GM19397 (cell line): ENCODE measurements at regions not wholly inside any gene's neighbourhood (a gene's known extent, or its start where the extent isn't known, plus 50 kb on each side); places are given as distances from the start of the nearest gene placed in this dataset.

Source experiments
- ATAC-seq: cut with Tn5 transposase; IDR thresholded peaks from one replicate; pipeline ENCODE4 v1.9.1; 2021; ENCODE audit warnings: mild to moderate bottlenecking, moderate library complexity; ENCODE audit not compliant: unreplicated experiment

DNA sequence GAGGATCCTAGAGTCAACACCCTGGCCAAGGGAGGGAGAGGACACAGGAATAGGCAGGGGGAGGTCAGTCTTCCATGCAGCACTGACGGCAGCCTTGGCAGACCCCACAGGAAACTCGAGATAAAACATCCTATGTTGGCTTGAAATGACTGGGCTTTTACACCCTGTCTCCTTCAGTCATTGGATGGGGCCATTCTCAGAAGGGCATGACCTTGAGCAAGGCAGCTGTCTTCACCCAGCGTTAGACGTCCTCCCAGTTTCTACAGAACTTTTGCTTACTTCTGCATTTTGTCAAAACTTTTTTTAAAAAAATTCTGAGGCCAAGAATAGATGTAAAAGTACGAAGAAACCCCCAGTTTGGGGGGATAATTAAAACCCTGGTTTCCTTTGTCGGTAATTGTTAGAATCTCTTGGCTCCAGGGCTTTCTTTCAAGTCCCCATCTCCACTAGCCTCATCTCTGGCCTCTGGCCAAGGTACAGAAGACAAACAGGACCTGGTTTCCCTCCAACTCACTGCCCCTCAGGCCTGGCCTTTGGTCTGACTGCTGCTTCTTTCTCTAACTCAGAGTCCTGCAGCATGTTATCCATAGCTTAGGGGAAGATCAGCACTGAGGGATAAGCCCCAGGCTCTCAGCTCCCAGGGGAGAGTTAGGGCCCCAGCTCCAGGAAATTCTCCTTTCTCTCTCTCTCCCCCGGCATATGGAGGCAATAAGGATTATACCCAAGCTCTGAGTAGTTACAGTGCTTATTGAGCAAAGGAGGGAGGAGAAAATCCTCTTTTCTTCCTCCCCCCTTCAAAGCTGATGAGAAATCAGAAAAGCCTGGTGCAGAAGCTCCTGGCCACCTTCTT is 51.6 kb upstream of the KCND3 start:
- ATAC-seq = no peak

DNA sequence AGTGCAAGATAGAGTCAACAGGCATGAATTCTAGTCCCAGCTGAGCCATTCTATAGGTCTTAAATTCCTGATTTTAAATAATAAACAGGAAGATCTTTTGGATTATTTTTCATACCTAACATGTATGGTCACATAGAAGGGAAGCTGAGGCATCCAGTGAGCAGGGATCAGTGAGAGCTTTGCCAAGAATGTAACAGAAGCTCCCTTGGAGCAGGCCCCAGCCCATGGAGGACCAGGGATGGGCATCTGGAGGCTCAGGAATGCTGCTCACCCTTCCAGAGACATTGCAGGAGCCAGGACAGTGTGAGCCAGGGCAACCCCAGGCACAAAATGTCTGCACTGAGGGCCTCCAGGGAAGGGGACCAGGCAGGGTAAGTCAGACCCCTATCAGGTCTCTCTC is 54.4 kb upstream of the KCND3 start:
- no peak for ATAC-seq

DNA sequence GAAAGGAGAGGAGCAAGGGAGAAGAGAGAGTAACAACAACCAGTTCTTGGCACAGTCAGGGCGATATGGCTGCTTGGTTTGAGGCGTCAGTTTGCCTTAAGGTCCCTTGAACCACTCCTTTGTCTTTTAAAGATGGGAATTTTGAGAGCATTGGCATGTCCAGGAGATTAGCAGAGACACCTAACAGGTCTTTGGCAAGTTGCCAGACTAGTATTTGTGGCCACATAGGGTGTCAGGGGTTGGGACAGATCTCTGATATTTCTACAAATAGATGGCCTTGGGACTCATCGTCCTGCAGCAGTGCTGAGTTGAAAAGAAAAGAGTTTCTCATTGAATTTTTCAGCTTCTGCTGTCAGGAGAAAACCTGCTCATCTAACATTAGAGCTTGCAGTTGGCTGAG is 55.3 kb upstream of the KCND3 start:
- ATAC-seq = no peak

DNA sequence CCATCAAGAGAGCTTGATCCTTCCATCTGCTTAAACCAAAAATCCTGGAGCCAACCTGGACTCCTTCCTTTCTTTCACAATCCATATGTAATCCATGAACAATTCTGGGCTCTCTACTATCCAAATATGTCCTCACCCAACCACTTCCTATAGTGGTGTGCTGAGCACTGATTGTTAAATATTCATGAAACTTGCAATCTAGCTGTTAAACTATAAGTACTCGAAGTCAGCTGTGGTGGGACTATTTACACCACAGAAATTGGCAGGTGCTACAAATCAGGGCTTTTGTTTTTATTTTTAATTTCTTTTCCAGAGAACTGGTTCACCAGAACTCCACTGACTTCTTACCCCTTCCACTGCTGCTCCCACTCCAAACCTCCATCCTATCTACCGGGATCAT is 57.2 kb upstream of the KCND3 start:
- no peak for ATAC-seq

DNA sequence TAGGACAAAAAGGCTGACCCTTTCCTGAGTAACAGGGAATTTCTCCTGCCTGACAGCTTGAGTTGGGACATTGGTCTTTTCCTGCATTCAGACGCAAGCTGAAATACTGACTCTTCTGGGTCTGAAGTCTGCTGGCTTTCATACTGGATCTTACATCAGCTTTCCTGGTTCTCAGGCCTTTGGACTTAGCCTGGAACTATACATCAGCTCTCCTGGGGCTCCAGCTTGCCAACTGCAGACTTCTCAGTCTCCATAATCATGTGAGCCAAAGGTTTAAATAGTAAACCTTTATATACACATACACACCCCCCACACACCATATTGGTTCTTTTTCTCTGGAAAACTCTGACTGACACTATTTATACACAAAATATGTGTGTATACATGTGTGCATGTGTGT is 59.0 kb upstream of the KCND3 start:
- no peak for ATAC-seq

DNA sequence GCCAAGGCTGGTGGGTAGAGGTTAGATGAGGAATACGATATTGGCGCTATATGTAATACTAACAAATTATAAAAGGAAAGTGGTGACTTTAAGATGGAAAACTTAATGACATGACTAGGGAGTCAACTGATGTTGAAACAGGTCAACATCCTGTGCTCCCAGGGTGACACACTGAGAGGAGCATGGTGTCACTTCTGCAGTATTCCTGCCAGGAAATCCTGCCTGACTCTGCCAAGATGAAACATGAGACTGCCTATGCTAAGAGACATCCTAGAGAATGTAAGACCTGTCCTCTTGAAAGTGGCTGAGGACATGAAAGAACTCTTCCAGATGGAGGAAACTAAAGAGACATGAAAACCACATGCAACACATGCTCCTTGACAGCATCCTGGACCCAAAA is 65.0 kb upstream of the KCND3 start:
- no peak for ATAC-seq

DNA sequence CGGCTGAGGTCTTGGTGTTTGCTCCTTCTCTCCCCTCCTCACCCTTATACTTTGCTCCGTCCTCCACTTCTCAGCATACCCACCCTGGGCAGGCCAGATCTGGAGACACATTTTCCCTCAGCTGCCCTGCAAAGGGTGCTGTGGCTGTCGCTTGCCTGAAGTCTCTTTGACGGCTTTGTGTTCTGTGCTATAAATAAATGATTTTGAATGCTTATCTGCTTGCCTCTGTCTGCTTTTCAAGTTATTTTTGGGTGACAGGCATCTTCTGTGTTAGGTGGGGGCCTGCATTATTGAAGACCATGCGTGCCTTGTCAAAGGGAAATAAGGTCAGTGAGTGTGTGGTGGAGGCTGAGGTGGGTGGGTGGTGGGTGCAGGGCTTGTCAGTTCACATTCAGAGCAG is 66.9 kb upstream of the KCND3 start:
- ATAC-seq = no peak

DNA sequence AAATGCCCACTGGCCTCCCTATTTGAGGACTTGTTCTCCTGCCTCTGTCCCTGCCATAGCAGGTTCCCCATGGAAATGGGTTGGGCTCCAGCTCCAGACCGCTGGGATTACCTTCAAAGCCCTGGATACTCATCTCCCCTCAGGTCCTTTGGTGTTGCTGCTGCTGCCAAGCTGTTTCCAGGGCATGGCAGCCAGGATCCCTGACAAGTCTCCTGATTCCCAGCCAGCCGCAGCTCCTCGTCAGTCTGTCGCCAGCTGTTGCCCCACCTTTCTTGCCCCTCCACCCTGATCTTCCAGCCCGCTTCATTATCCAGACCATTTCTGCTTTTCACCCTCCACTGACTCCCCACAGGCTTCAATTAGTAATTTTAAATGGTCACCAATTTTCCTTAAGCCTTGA is 68.3 kb upstream of the KCND3 start:
- no peak for ATAC-seq

DNA sequence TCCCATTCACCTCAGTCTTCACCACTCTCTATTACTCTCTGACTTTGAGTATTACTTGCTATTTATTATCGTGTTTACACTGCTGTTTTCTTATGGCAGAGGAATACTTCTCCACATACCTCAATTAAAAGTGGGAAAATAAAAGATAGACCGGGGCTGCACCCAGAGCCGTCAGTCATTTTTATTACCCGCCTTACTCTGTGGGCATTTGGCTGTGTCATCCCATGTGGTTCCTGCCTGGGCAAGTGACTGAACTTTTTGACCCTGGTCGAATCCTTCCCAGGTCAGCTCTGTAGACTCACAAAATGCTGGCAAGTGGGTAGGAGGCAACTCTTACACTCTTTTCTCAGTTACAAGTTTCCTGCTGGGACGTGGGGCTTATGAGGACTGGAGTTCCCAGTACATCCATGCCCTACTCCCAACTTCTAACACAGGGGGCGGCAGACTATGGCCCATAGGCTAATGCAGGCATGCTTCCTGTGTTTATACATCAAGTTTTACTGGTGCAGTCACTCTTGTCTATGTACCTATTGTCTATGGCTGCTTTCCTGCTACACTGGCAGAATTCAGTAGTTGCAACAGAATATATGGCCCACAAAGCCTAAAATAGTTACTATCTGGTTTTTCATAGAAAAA is 69.5 kb upstream of the KCND3 start:
- no peak for ATAC-seq

DNA sequence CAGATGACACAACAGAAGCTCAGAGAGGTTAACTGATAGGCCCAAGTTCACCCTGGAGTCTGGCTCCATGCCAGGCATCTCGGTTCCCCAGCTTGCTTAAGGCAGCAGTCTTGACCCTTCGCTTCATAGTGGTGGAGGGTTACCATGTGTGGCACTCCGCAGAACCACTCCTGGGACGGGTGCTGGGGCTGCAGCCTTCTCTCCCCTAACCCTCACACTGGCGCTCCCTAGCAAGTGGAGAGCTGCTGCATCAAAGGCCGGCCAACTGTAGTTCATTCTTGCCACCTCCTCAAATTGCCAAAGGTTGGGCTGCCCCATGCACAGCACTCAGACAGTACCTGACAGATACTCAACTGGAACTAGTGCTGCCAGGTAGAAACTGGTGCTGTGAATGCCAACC is 70.2 kb upstream of the KCND3 start:
- ATAC-seq = no peak

DNA sequence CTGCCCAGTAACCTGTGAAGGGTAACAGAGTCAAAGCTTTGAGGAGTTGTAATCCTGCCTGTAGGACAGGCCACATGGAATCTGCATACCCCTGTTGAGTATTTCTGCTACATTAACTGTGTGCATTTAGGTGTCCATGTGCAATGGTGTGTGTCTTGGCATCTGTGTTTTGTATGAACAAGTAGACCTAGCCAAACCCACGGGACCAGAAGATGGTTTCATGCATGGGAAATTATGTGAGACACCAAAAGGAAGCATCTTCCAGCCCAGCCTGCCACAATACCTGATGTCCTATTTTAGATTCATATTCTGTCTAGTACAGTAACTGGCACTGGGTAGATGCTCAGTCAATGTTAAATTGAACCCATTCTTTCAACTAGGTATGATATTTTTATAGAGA is 70.8 kb upstream of the KCND3 start:
- no peak for ATAC-seq

DNA sequence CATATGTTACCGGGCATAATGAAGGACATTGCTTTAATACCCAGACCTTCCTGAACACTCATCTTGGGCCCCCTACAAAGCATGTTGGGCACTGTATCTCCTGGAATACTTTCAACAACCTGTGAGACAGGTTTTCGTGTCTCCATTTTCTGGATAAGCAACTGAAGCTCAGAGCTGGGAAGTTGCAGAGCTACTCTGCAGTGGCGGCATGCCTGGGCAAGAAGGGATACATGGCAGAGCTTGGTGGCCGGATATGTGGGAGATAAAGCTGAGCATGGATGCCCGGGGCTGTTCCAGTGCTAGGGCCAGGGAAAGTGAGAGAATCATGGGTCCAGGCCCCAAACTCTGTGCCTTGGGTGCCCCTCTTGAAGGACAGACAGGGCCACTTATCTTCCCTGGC is 71.6 kb upstream of the KCND3 start:
- ATAC-seq = no peak

DNA sequence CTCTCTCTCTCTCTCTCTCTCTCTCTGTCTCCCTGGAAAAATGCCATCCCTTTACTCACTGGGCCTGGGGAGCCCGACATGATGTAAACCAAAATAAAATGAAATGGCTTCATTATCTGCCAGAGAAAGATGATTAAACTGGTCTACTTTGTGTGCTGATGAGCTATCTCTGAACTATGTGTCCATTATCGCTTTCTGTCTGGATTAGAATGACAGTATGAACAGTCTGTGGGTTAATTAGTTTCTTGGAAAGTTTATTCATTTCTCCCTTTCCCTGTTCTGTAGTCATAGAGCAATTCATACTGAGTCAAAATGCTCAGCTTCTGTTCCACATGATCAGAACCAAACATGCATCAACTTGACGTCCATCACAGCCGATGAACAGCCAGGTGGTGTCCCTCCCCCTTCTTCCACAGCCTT is 72.4 kb upstream of the KCND3 start:
- ATAC-seq = no peak

DNA sequence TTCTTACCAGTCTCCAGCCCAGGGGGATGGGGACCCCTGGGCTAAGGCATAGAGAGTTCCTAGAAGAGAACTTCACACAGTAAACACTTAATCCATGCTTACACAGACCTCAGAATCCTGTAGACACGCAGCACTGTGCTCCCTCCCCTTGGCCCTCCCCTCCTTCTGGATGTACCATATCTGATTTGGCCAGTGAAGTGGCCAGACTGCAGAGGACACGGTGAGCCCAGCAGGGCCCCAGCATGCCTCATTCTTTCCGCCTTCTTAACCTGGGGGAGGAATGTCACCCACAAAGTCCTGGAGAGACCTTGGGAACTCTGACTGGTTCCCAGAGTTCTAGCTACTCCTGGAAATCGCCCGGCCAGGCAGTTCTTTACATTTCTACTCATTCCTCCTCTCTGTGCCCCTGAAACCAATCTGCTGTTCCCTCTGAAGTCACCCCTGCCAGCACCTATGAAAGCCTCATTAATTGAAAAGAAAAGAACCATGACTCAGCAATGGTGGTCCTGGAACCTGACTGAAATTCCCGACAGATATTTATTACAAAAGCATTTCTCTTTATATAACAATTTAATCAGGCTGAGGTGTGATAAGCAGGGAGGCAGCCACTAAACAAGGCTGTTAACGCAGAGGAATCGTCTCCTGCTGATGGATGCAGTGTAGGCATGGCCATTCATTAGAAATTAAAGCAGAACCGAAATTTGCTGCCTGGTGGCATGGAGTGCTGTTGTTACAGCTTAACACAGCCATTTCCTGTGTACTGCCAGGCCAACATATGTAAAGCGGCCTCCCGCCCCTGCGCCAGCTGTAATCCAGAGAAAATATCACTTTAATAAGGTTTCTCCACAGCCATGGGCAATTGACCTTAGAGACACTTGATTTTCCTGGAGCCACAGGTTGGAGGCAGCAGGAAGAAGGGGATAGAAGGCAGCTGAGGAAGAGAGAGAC is 74.6 kb upstream of the KCND3 start:
- ATAC-seq = peak; percentile 57

DNA sequence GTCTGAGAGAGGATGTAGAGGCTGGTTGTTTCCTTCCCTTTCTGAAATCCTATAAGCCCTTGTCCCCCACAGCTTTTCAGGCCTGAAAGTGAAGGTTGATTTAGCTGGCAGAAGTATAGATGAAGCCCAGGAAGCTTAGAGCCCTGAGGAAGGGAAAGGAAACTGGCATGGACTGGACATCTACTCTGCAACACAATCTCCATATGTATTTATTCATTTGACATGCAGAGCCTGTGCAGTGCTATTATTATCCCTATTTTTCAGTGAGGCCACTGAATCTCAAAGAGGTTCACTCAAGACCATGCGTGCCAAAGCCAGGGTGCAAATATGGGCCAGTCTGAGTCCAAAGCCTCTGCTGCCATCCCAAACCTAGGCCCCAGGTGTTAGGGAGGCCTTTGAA is 78.5 kb upstream of the KCND3 start:
- no peak for ATAC-seq

DNA sequence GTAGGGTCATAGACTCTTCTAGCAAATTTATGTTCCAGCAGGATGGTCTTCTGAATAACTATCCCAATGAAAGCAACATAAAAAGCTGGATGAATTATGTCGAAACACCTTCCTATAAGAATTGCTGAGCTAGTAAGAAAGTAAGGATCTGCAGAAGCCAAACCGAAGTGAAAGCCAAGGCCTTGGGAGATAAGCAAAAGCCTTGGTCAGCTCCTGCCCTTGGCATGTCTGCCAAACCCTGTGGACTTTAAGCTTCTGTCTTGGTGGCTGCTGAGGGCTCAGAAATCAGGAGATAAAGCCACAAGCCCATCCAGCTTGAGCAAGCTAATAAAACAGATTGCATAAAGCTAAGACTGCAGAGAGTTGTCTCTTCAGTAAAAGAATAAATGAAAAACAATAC is 81.2 kb upstream of the KCND3 start:
- no peak for ATAC-seq

DNA sequence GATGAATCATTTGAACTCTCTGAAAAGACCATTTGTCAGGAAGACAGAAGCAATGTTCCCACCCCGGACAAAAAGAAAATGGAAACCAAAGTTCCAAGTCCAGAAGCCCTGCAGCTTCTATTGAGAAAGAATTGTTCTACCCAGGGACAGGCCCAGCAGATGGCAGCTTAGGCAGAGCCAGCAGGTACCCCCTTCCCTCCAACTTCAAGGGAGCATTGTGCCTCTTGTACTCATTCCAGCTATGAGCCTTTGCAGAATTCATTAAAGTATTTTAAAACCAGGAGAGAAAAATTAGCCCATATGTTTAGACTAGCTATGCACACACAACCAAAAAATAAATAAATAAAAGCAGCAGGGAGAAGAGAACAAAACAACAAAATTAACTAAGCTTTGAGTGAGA is 85.2 kb upstream of the KCND3 start:
- ATAC-seq = no peak

DNA sequence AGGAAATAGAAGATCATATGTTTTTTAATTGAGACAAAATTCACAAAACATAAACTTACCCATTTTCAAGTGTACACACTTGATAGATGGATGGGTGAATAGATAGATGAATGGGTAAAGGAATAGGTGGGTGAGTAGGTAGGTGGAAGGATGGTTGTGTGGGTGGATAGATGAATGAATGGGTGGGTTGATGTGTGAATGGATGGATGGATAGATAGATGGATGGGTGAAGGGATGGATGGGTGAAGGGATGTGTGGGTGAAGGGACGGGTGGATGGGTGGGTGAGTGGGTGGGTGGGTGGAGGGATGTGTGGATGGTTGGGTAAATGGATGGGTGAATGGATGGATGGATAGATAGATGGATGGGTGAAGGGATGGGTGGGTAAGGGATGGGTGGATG is 86.1 kb upstream of the KCND3 start:
- no peak for ATAC-seq

DNA sequence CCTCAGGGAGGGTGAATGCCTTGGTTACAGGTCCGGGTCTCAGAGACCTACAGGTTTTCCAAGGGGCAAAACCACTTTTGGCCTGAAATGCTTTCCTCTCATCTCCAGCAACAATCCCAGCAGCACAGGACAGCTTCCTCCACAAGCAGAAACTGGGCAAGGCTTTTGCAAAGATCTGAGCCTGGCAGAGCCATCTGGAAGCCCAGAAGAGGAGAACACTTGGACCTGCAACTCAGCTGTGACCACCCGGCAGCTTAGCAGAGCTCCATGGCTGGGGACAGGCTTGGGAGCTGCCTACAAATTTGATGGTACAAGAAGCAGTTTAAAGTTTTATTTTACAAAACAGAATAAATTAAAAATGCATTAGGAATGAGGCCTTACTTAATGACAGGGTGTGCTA is 90.0 kb upstream of the KCND3 start:
- no peak for ATAC-seq

DNA sequence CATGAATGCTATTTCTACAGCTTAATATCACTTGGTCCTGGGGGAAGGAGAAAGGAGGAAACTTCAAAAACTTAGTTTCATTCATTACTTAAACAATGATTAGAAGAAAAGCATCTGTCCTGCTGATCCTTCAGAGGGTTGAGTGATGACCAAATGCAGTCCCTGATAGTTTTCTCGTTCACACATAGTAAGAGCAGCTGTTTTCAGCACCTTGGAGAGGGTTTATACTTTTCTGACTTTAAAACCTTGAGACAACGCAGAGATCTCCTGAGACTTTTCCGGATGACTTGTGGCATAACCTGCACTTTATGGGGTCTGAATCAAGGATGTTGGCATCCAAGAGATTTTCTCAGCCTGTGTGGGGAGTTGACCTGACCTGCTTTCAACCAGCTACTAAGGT is 94.0 kb upstream of the KCND3 start:
- ATAC-seq = no peak

DNA sequence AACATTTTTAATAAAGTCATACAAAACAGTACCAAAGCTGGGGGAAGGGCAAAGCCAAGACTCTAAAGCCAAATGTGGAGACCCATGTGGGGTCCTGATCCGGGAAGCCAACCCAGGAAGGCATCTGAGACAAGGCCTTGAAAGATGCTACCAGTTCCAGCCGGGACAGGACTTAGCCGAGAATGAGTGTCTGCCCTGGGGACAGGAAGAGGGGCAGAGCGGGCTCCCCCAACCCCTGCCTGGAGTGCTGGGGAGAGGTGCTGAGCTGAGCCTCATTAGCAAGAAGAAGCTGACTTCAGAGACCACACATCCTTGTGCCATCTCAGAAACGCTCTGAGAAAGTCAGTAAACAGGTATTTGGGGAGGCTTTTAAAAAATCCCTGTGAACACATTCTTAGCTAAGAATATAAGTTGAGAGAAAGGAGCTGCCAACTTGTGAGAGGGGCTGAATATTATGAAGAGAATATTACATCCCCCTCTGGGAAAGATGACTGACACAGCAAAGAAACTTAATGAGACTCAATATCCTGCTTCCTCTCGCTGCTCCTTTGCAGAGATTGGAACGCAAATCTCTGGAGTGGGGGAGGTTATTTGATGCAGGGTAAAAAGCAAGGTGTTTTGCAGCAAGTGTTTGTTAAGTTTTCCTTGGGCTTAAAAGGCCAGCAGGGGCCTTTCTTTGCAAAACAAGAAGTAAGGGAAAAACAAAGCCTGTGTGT is 103.3 kb upstream of the KCND3 start:
- ATAC-seq = no peak
